Thyroid gland (tissue), 4 donors: ENCODE measurements at regions not wholly inside any gene's neighbourhood (a gene's known extent, or its start where the extent isn't known, plus 50 kb on each side); places are given as distances from the start of the nearest gene placed in this dataset.

Experiments used
- CTCF ChIP-seq, 6 experiments: fragments of 200-600 bp in 3 of 6; fragments of 450-650 bp in 3 of 6; sonication (generic) in 3 of 6; IDR thresholded peaks; one replicate each; pipeline ENCODE4 v1.5.1; 2016 to 2019; ENCODE audit warnings: antibody characterized with exemption in 6 of 6, mild to moderate bottlenecking in 2 of 6, inconsistent platforms in 1 of 6, moderate library complexity in 1 of 6
- POLR2A ChIP-seq, 2 donors: fragments of 450-650 bp; IDR thresholded peaks; one replicate each; pipeline ENCODE4 v1.6.1; 2017; ENCODE audit warnings: antibody characterized with exemption in 2 of 2, mild to moderate bottlenecking in 2 of 2, moderate library complexity in 1 of 2

GRCh38 chr3:25916321-25916720 lies 126.4 kb downstream of the OXSM start:
- TF ChIP-seq POLR2A (IDR thresholded peaks at IDR 0.05): no peak
- TF ChIP-seq CTCF (IDR thresholded peaks at IDR 0.05): no peak
